Omental fat pad (tissue), 3 donors: ENCODE measurements at regions not wholly inside any gene's neighbourhood (a gene's known extent, or its start where the extent isn't known, plus 50 kb on each side); places are given as distances from the start of the nearest gene placed in this dataset.

Experiments used
- ATAC-seq: fragments of 150-250 bp; one replicate; pipeline ENCODE4 v1.9.1; 2016; ENCODE audit warnings: mild to moderate bottlenecking, moderate library complexity; ENCODE audit not compliant: low FRiP score
- DNase-seq: peaks from one replicate; pipeline ENCODE4 v3.0.0-alpha.2; 2019; ENCODE audit warnings: low spot score
- CTCF ChIP-seq, 3 donors: fragments of 450-650 bp; IDR thresholded peaks; one replicate each; pipeline ENCODE4 v1.5.1; 2016 to 2017; ENCODE audit warnings: antibody characterized with exemption in 3 of 3, mild to moderate bottlenecking in 3 of 3, moderate library complexity in 2 of 3

GRCh38 chr10:128245026-128245425 lies 118.8 kb upstream of the MKI67 start:
- DNase-seq (no peak), ATAC-seq (no peak)
- TF ChIP-seq CTCF (IDR thresholded peaks at IDR 0.05), result no peak

GRCh38 chr10:128247576-128247975 lies 121.4 kb upstream of the MKI67 start:
- ATAC-seq (no peak), DNase-seq (no peak)
- no peak for TF ChIP-seq CTCF (IDR thresholded peaks at IDR 0.05)

GRCh38 chr10:128254476-128254875 lies 128.3 kb upstream of the MKI67 start:
- TF ChIP-seq CTCF (IDR thresholded peaks at IDR 0.05), result no peak

GRCh38 chr10:128257428-128257827 lies 131.2 kb upstream of the MKI67 start:
- TF ChIP-seq CTCF (IDR thresholded peaks at IDR 0.05), result no peak

More at GRCh38 chr10:128254476-128254875, 128.3 kb upstream of the MKI67 start:
- ATAC-seq (no peak), DNase-seq (no peak)

DNA sequence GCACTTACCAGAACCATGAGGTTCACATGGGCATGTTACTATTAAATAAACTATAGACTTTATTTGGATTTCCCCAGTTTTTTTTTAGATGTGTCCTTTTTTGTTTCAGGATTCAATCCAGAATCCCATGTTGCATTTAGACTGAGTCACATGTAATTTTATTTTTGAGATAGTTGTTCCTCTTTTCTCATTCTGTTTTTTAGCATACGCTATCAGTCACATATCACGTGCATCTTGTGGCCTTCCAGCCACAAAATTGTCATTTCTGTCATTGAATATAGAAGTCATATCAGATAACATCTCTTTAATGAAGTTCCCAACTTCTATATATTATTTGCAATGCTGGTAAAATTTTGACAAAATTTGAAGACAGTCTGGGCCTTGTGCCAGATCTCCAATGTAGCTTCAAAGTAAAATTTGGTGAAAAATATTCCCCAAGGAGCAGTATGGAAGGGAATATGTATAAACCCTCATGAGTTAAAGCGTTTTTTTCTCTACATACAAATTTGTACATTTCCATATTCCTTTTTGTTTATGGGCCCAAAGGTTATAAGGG lies 132.3 kb upstream of the MKI67 start:
- TF ChIP-seq CTCF (IDR thresholded peaks at IDR 0.05), result no peak
- no peak for ATAC-seq
- no peak for DNase-seq

More at GRCh38 chr10:128257428-128257827, 131.2 kb upstream of the MKI67 start:
- ATAC-seq (no peak), DNase-seq (no peak)

- no peak for TF ChIP-seq CTCF (IDR thresholded peaks at IDR 0.05)
- peak; percentile 42 for DNase-seq
Observed at GRCh38 chr10:128263891-128264688, 137.9 kb upstream of the MKI67 start.

DNA sequence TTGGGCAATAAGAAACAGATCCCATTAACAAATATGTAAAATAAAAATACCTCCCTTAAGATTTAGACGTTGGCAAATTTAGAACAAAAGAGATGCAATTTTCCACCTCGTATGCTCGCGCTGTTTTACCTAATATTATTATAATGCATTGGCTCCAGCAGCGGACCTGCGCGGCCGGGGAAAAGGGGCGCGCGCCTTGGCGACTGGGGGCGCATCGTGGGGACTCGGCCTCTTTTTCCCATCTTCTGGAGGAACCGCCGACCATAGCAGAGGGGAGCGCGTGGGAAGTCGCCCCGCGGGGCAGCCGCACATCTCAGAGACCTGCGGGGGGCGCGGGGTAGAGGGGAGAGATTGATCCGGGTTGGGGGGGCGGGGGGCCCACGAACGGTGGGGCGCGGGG lies 139.4 kb upstream of the MKI67 start:
- ATAC-seq (no peak), DNase-seq (no peak)
- no peak for TF ChIP-seq CTCF (IDR thresholded peaks at IDR 0.05)

More at GRCh38 chr10:128263891-128264688, 137.9 kb upstream of the MKI67 start:
- ATAC-seq, result no peak
